HL-60 (cell line): ENCODE measurements at regions not wholly inside any gene's neighbourhood (a gene's known extent, or its start where the extent isn't known, plus 50 kb on each side); places are given as distances from the start of the nearest gene placed in this dataset.

ENCODE experiments used
- DNase-seq, 2 experiments: peaks; one replicate each; pipeline ENCODE4 v3.0.0-alpha.2; 2010 to 2020; ENCODE audit warnings: low read depth in 1 of 2, low spot score in 1 of 2
- H3K27ac ChIP-seq: fragments of 250-450 bp; sonication (Bioruptor Pico); replicated peaks from 2 replicates; pipeline ENCODE4 v1.5.1; 2020; ENCODE audit warnings: mild to moderate bottlenecking, moderate library complexity
- H3K27me3 ChIP-seq: fragments of 250-450 bp; sonication (Bioruptor Pico); 2 replicates; pipeline ENCODE4 v1.5.1; 2021; ENCODE audit warnings: mild to moderate bottlenecking, moderate library complexity; ENCODE audit not compliant: insufficient read depth, poor library complexity, severe bottlenecking
- H3K4me3 ChIP-seq: replicated peaks from 2 replicates; pipeline ENCODE4 v1.5.1; 2011; ENCODE audit warnings: mild to moderate bottlenecking, control low read depth, low read length; ENCODE audit not compliant: insufficient read depth
- GABPA ChIP-seq: IDR thresholded peaks from 2 replicates; pipeline ENCODE4 v1.6.1; 2012; ENCODE audit warnings: low read depth
- POLR2AphosphoS5 ChIP-seq: IDR thresholded peaks from 2 replicates; pipeline ENCODE4 v1.6.1; 2012; ENCODE audit warnings: low read depth
- SPI1 ChIP-seq: IDR thresholded peaks from 2 replicates; pipeline ENCODE4 v1.6.1; 2012; ENCODE audit warnings: low read depth, mild to moderate bottlenecking, borderline replicate concordance
- TF ChIP-seq, protein P1 (sequence below): IDR thresholded peaks from 2 replicates; pipeline ENCODE4 v1.6.1; 2012; ENCODE audit warnings: low read depth; ENCODE audit not compliant: insufficient replicate concordance
- TF ChIP-seq, protein P2 (sequence below): IDR thresholded peaks from one replicate; pipeline ENCODE4 v1.5.1; 2011; ENCODE audit warnings: low read length, control low read depth, inconsistent platforms; ENCODE audit not compliant: insufficient read depth

GRCh38 chr1:116832308-116832931 is 77.3 kb upstream of the PTGFRN start:
- TF ChIP-seq, protein P1, sequence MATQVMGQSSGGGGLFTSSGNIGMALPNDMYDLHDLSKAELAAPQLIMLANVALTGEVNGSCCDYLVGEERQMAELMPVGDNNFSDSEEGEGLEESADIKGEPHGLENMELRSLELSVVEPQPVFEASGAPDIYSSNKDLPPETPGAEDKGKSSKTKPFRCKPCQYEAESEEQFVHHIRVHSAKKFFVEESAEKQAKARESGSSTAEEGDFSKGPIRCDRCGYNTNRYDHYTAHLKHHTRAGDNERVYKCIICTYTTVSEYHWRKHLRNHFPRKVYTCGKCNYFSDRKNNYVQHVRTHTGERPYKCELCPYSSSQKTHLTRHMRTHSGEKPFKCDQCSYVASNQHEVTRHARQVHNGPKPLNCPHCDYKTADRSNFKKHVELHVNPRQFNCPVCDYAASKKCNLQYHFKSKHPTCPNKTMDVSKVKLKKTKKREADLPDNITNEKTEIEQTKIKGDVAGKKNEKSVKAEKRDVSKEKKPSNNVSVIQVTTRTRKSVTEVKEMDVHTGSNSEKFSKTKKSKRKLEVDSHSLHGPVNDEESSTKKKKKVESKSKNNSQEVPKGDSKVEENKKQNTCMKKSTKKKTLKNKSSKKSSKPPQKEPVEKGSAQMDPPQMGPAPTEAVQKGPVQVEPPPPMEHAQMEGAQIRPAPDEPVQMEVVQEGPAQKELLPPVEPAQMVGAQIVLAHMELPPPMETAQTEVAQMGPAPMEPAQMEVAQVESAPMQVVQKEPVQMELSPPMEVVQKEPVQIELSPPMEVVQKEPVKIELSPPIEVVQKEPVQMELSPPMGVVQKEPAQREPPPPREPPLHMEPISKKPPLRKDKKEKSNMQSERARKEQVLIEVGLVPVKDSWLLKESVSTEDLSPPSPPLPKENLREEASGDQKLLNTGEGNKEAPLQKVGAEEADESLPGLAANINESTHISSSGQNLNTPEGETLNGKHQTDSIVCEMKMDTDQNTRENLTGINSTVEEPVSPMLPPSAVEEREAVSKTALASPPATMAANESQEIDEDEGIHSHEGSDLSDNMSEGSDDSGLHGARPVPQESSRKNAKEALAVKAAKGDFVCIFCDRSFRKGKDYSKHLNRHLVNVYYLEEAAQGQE, result no peak
- TF ChIP-seq, protein P2, sequence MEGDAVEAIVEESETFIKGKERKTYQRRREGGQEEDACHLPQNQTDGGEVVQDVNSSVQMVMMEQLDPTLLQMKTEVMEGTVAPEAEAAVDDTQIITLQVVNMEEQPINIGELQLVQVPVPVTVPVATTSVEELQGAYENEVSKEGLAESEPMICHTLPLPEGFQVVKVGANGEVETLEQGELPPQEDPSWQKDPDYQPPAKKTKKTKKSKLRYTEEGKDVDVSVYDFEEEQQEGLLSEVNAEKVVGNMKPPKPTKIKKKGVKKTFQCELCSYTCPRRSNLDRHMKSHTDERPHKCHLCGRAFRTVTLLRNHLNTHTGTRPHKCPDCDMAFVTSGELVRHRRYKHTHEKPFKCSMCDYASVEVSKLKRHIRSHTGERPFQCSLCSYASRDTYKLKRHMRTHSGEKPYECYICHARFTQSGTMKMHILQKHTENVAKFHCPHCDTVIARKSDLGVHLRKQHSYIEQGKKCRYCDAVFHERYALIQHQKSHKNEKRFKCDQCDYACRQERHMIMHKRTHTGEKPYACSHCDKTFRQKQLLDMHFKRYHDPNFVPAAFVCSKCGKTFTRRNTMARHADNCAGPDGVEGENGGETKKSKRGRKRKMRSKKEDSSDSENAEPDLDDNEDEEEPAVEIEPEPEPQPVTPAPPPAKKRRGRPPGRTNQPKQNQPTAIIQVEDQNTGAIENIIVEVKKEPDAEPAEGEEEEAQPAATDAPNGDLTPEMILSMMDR, result no peak
- TF ChIP-seq SPI1 (no peak), GABPA (no peak), POLR2AphosphoS5 (no peak)
- Histone ChIP-seq H3K27me3 (no peaks in the 10 kb centered on the region), H3K27ac (no peak overlapping the region), H3K4me3 (no peak overlapping the region)
- no peak for DNase-seq

DNA sequence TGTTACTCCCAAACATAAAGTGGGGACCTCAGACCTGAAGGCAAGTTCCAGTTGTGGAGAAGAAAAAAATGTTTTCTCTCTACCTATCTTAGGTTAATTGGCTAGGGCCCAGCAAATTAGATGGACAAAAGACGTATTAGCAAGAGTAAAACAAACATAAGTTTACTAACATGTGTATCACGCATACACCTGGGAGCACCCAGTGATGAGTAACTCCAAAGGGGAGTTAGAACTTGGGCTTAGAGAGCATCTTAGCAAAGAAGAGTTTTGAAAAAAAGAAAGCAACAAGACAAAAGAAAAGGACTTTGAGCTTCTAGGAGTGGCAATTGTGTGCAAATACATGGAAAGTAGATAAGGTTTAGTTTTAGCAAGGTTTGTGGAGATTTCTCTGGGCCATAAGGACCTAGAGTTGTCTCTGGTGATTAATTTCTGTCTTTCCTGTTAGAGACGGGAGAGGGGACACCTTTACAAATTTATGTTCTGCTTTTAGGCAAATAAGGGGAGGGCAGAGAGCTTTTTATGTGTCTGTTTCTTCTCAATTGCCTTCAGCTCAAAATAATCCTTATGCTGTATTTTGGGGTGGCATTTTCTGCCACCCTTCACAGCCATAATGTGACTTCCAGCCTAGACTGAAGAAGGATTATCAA is 76.7 kb upstream of the PTGFRN start:
- Histone ChIP-seq H3K27me3 (no peaks in the 10 kb centered on the region), H3K27ac (no peak overlapping the region), H3K4me3 (no peak overlapping the region)
- no peak for TF ChIP-seq POLR2AphosphoS5
- no peak for TF ChIP-seq SPI1
- no peak for TF ChIP-seq GABPA
- TF ChIP-seq, protein P2, result no peak
- TF ChIP-seq, protein P1, result no peak
- DNase-seq, result no peak

DNA sequence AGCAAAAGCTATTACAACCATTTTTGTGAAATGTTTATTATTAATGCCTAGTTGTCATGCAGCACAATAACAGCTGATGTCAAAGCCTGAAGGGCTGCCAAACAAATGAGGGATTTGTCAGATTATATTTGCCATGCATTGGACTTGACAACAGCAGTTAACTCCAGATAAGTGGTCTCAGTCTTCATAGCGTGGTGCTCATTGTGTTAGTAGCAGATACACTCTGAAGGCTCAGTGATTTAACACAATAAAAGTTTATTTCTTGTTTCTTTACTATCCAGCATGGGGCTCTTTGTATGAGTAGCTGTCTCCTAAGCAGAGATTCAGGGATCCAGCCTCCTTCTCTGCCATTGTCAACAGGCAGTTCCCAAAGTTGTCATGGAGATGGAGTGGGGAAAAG is 76.0 kb upstream of the PTGFRN start:
- TF ChIP-seq GABPA, result no peak
- TF ChIP-seq, protein P2, result no peak
- no peak for TF ChIP-seq POLR2AphosphoS5
- no peak for TF ChIP-seq SPI1
- TF ChIP-seq, protein P1, result no peak
- DNase-seq, result no peak
- Histone ChIP-seq H3K4me3 (no peak overlapping the region), H3K27ac (no peak overlapping the region), H3K27me3 (no peaks in the 10 kb centered on the region)
